HCT116 (cell line): ENCODE measurements at regions not wholly inside any gene's neighbourhood (a gene's known extent, or its start where the extent isn't known, plus 50 kb on each side); places are given as distances from the start of the nearest gene placed in this dataset.

Experiments used
- ATAC-seq: fragments of 200-7000 bp; cut with Tn5 transposase; 2 replicates; pipeline ENCODE4 v1.9.1; 2020; ENCODE audit warnings: mild to moderate bottlenecking, moderate library complexity
- BruUV-seq: library from RNA; stranded (reverse); fragments of 400-500 nt; replicated peaks from 2 replicates; lab custom pipeline; 2021; lab: Mats Ljungman, UMichigan
- CTCF ChIA-PET: fragments of 300-600 bp; sonication (Branson Sonifier 250); formaldehyde crosslinking; loops from one replicate; lab custom pipeline; 2021; ENCODE audit warnings: antibody characterized with exemption; lab: Charles Lee
- POLR2A ChIA-PET: fragments of 300-600, 350-600 bp; sonication (Branson Sonifier 250); formaldehyde crosslinking; loops from one replicate; lab custom pipeline; 2021; ENCODE audit warnings: antibody characterized with exemption; lab: Charles Lee
- RAD21 ChIA-PET, 2 experiments: fragments of 300-600 bp; sonication (Branson Sonifier 250); formaldehyde crosslinking; loops; one replicate each; lab custom pipeline; 2023; ENCODE audit warnings: low total read pairs in 2 of 2; ENCODE audit not compliant: uncharacterized antibody in 2 of 2, unreplicated experiment in 2 of 2, low non-redundant PET in 1 of 2; lab: Charles Lee
- DNase-seq: peaks from one replicate; pipeline ENCODE4 v3.0.0-alpha.2; 2010; ENCODE audit warnings: low read depth, low spot score
- H2AFZ ChIP-seq: fragments of 200-600 bp; shearing (Covaris generic), sonication (generic); 2 replicates; pipeline ENCODE4 v1.6.1; 2017; ENCODE audit warnings: low read depth, mixed run types, mixed read lengths, antibody characterized with exemption, low read length; ENCODE audit not compliant: poor library complexity, severe bottlenecking
- H3K27ac ChIP-seq: 2 replicates; pipeline ENCODE4 v1.5.1; 2012; ENCODE audit warnings: low read depth, low read length
- H3K27me3 ChIP-seq: fragments of 200-600 bp; sonication (generic); 2 replicates; pipeline ENCODE4 v1.6.1; 2016; ENCODE audit warnings: mixed run types, low read length, mixed read lengths; ENCODE audit not compliant: insufficient read depth
- H3K36me3 ChIP-seq, 2 experiments: fragments of 200-500 bp in 1 of 2; fragments of 200-600 bp in 1 of 2; sonication (Bioruptor generic) in 1 of 2; sonication (generic) in 1 of 2; 2 replicates each; pipeline versions ENCODE4 v1.5.1 to v1.6.1; 2014 to 2016; ENCODE audit warnings: low read length in 2 of 2, inconsistent platforms in 1 of 2, mixed read lengths in 1 of 2, mixed run types in 1 of 2; ENCODE audit not compliant: insufficient read depth in 2 of 2, control insufficient read depth in 1 of 2
- H3K4me1 ChIP-seq, 2 experiments: fragments of 200-600 bp in 1 of 2; sonication (generic) in 1 of 2; 2 replicates each; pipeline versions ENCODE4 v1.5.1 to v1.6.1; 2012 to 2017; ENCODE audit warnings: low read length in 2 of 2, inconsistent platforms in 1 of 2, mild to moderate bottlenecking in 1 of 2, mixed read lengths in 1 of 2, mixed run types in 1 of 2, moderate library complexity in 1 of 2; ENCODE audit not compliant: insufficient read depth in 2 of 2, control insufficient read depth in 1 of 2
- H3K4me2 ChIP-seq: fragments of 200-600 bp; sonication (generic); 2 replicates; pipeline ENCODE4 v1.6.1; 2017; ENCODE audit warnings: mixed run types, low read length, mixed read lengths
- H3K4me3 ChIP-seq, 2 experiments: fragments of 200-600 bp in 1 of 2; sonication (generic) in 1 of 2; replicated peaks in 1 of 2; 2 replicates each; pipeline ENCODE4 v1.5.1; 2011 to 2016; ENCODE audit warnings: low read length in 2 of 2, control low read depth in 1 of 2, low read depth in 1 of 2, mild to moderate bottlenecking in 1 of 2, mixed read lengths in 1 of 2, mixed run types in 1 of 2
- H3K79me2 ChIP-seq: fragments of 200-600 bp; sonication (generic); 2 replicates; pipeline ENCODE4 v1.6.1; 2017; ENCODE audit warnings: mild to moderate bottlenecking, mixed run types, low read length, moderate library complexity, mixed read lengths; ENCODE audit not compliant: insufficient read depth
- H3K9ac ChIP-seq: fragments of 200-600 bp; sonication (generic); 2 replicates; pipeline ENCODE4 v1.6.1; 2016; ENCODE audit warnings: low read length, mixed read lengths
- H3K9me2 ChIP-seq: fragments of 200-600 bp; sonication (generic), shearing (Covaris generic); 2 replicates; pipeline ENCODE4 v1.6.1; 2017; ENCODE audit warnings: mixed run types, mild to moderate bottlenecking, moderate library complexity; ENCODE audit not compliant: insufficient read depth
- H3K9me3 ChIP-seq, 2 experiments: fragments of 200-500 bp in 1 of 2; fragments of 200-600 bp in 1 of 2; sonication (Bioruptor generic) in 1 of 2; sonication (generic) in 1 of 2; 2 replicates each; pipeline ENCODE4 v1.6.1; 2014 to 2017; ENCODE audit warnings: low read length in 2 of 2, mixed read lengths in 2 of 2, inconsistent platforms in 1 of 2, low read depth in 1 of 2, mild to moderate bottlenecking in 1 of 2, mixed run types in 1 of 2, moderate library complexity in 1 of 2; ENCODE audit not compliant: control insufficient read depth in 1 of 2, insufficient read depth in 1 of 2
- H4K20me1 ChIP-seq: fragments of 200-600 bp; sonication (generic), shearing (Covaris generic); 2 replicates; pipeline ENCODE4 v1.6.1; 2017; ENCODE audit warnings: mixed run types, mild to moderate bottlenecking, moderate library complexity; ENCODE audit not compliant: insufficient read depth
- ATF3 ChIP-seq: IDR thresholded peaks from 2 replicates; pipeline ENCODE4 v1.6.1; 2012
- CBX3 ChIP-seq: IDR thresholded peaks from 2 replicates; pipeline ENCODE4 v1.6.1; 2012; ENCODE audit warnings: low read depth
- CEBPB ChIP-seq: IDR thresholded peaks from 2 replicates; pipeline ENCODE4 v1.6.1; 2012; ENCODE audit warnings: low read depth
- EGR1 ChIP-seq: IDR thresholded peaks from 2 replicates; pipeline ENCODE4 v1.6.1; 2012; ENCODE audit warnings: low read depth
- ELF1 ChIP-seq: IDR thresholded peaks from 2 replicates; pipeline ENCODE4 v1.6.1; 2012; ENCODE audit warnings: low read depth, borderline replicate concordance
- EZH2 ChIP-seq: fragments of 200-600 bp; sonication (generic); IDR thresholded peaks from 2 replicates; pipeline ENCODE4 v1.6.1; 2017; ENCODE audit warnings: antibody characterized with exemption, mixed run types
- FOSL1 ChIP-seq: IDR thresholded peaks from 2 replicates; pipeline ENCODE4 v1.6.1; 2012; ENCODE audit warnings: low read depth
- JUND ChIP-seq: IDR thresholded peaks from 2 replicates; pipeline ENCODE4 v1.6.1; 2012
- MAX ChIP-seq: IDR thresholded peaks from 2 replicates; pipeline ENCODE4 v1.6.1; 2012
- POLR2A ChIP-seq: IDR thresholded peaks from 2 replicates; pipeline ENCODE4 v1.7.0; 2011; ENCODE audit warnings: borderline replicate concordance; ENCODE audit not compliant: insufficient read depth, insufficient read length; ENCODE audit errors: extremely low read depth
- RAD21 ChIP-seq: IDR thresholded peaks from 2 replicates; pipeline ENCODE4 v1.6.1; 2012; ENCODE audit warnings: low read depth, mild to moderate bottlenecking
- REST ChIP-seq: IDR thresholded peaks from 2 replicates; pipeline ENCODE4 v1.6.1; 2012; ENCODE audit warnings: low read depth
- SIN3A ChIP-seq: IDR thresholded peaks from 2 replicates; pipeline ENCODE4 v1.6.1; 2012; ENCODE audit warnings: low read depth
- SP1 ChIP-seq: IDR thresholded peaks from 2 replicates; pipeline ENCODE4 v1.6.1; 2012; ENCODE audit warnings: low read depth
- YY1 ChIP-seq: IDR thresholded peaks from 2 replicates; pipeline ENCODE4 v1.6.1; 2011; ENCODE audit warnings: low read length, low read depth, moderate library complexity, mild to moderate bottlenecking; ENCODE audit not compliant: insufficient replicate concordance; ENCODE audit errors: extremely low read depth
- ZBTB33 ChIP-seq: IDR thresholded peaks from 2 replicates; pipeline ENCODE4 v1.6.1; 2011; ENCODE audit warnings: mild to moderate bottlenecking, low read length, moderate library complexity; ENCODE audit not compliant: insufficient replicate concordance; ENCODE audit errors: extremely low read depth
- ZFX ChIP-seq: fragments of 450-650 bp; IDR thresholded peaks from 2 replicates; pipeline ENCODE4 v1.6.1; 2017
- ZNF274 ChIP-seq: fragments of 200-500 bp; sonication (Bioruptor generic); IDR thresholded peaks from 2 replicates; pipeline ENCODE4 v1.6.1; 2014; ENCODE audit warnings: mild to moderate bottlenecking, low read depth, low read length, inconsistent platforms
- intact Hi-C: fragments of 100-400 bp; cut with micrococcal nuclease; formaldehyde crosslinking; loops from 2 replicates; pipeline ENCODE4 v1.10.0; 2022

- CTCF ChIA-PET = no interaction called here
- RAD21 ChIA-PET = no interaction called here
- no peak for ATAC-seq
- Histone ChIP-seq H2AFZ (no peak overlapping the region), H3K27ac (no peak overlapping the region), H3K4me1 (peaks cover 0 to 8% of the 10 kb centered on the region in 2 experiments; a peak in 3 of 4 replicates), H3K9ac (no peak overlapping the region), H3K36me3 (no peaks in the 10 kb centered on the region), H3K79me2 (no peaks in the 10 kb centered on the region), H3K4me3 (no peak overlapping the region), H4K20me1 (no peaks in the 10 kb centered on the region), H3K4me2 (no peak overlapping the region), H3K9me3 (no peaks in the 10 kb centered on the region), H3K9me2 (no peaks in the 10 kb centered on the region), H3K27me3 (no peaks in the 10 kb centered on the region)
- POLR2A ChIA-PET = no interaction called here
- BruUV-seq = no TSS peak
- intact Hi-C loops = no loop called here
- DNase-seq = no peak
- TF ChIP-seq ATF3 (no peak), FOSL1 (no peak), CEBPB (no peak), CBX3 (no peak), SIN3A (no peak), ZFX (no peak), EZH2 (no peak), YY1 (no peak), ZNF274 (no peak), REST (no peak), POLR2A (no peak), ELF1 (no peak), MAX (no peak), SP1 (no peak), JUND (no peak), RAD21 (no peak), ZBTB33 (no peak), EGR1 (no peak)
Observed at GRCh38 chr10:3539696-3540383, 245.2 kb downstream of the KLF6 start.
